GM23248 (cell line): ENCODE measurements at regions not wholly inside any gene's neighbourhood (a gene's known extent, or its start where the extent isn't known, plus 50 kb on each side); places are given as distances from the start of the nearest gene placed in this dataset.

ENCODE experiments used
- DNase-seq: peaks from one replicate; pipeline ENCODE4 v3.0.0-alpha.2; 2015
- H2AFZ ChIP-seq: fragments of 200-600 bp; sonication (generic); 2 replicates; pipeline ENCODE4 v1.6.1; 2016; ENCODE audit warnings: antibody characterized with exemption
- H3F3A ChIP-seq: fragments of 200-600 bp; sonication (generic); 2 replicates; pipeline ENCODE4 v1.6.1; 2016; ENCODE audit warnings: mild to moderate bottlenecking, antibody characterized with exemption, mixed run types; ENCODE audit not compliant: insufficient read depth
- H3K27ac ChIP-seq: fragments of 200-600 bp; sonication (generic); 2 replicates; pipeline ENCODE4 v1.5.1; 2016; ENCODE audit warnings: mild to moderate bottlenecking
- H3K27me3 ChIP-seq: fragments of 200-600 bp; sonication (generic); replicated peaks from 2 replicates; pipeline ENCODE4 v1.6.1; 2016; ENCODE audit warnings: mild to moderate bottlenecking; ENCODE audit not compliant: insufficient read depth
- H3K36me3 ChIP-seq: fragments of 200-600 bp; sonication (generic); 2 replicates; pipeline ENCODE4 v1.6.1; 2016; ENCODE audit warnings: low read depth, mild to moderate bottlenecking
- H3K4me1 ChIP-seq: fragments of 200-600 bp; sonication (generic); 2 replicates; pipeline ENCODE4 v1.6.1; 2016; ENCODE audit warnings: mild to moderate bottlenecking; ENCODE audit not compliant: insufficient read depth
- H3K4me2 ChIP-seq: fragments of 200-600 bp; sonication (generic); one replicate; pipeline ENCODE4 v1.6.1; 2016; ENCODE audit warnings: mild to moderate bottlenecking; ENCODE audit not compliant: unreplicated experiment
- H3K4me3 ChIP-seq: fragments of 200-600 bp; sonication (generic); 2 replicates; pipeline ENCODE4 v1.5.1; 2016; ENCODE audit warnings: mild to moderate bottlenecking
- H3K79me2 ChIP-seq: fragments of 200-600 bp; sonication (generic); 2 replicates; pipeline ENCODE4 v1.6.1; 2016; ENCODE audit warnings: mild to moderate bottlenecking; ENCODE audit not compliant: insufficient read depth
- H3K9ac ChIP-seq: fragments of 200-600 bp; sonication (generic); 2 replicates; pipeline ENCODE4 v1.6.1; 2016; ENCODE audit warnings: mild to moderate bottlenecking
- H3K9me2 ChIP-seq: fragments of 200-600 bp; sonication (generic); 2 replicates; pipeline ENCODE4 v1.6.1; 2016; ENCODE audit warnings: mixed run types, mild to moderate bottlenecking, moderate library complexity; ENCODE audit not compliant: insufficient read depth
- H3K9me3 ChIP-seq: fragments of 200-600 bp; sonication (generic); one replicate; pipeline ENCODE4 v1.6.1; 2017; ENCODE audit warnings: low read depth
- H4K20me1 ChIP-seq: fragments of 200-600 bp; sonication (generic); 2 replicates; pipeline ENCODE4 v1.6.0; 2016; ENCODE audit not compliant: insufficient read depth
- EZH2 ChIP-seq: fragments of 200-600 bp; sonication (generic); IDR thresholded peaks from 2 replicates; pipeline ENCODE4 v1.6.1; 2018; ENCODE audit warnings: antibody characterized with exemption, mild to moderate bottlenecking; ENCODE audit not compliant: insufficient read depth, poor library complexity, severe bottlenecking
- EZH2phosphoT487 ChIP-seq: fragments of 200-600 bp; sonication (generic); IDR thresholded peaks from 2 replicates; pipeline ENCODE4 v1.6.1; 2018; ENCODE audit warnings: antibody characterized with exemption, moderate library complexity, mild to moderate bottlenecking, low read depth; ENCODE audit not compliant: insufficient read depth
- WGBS, 2 experiments: methylation state at CpG; one replicate each; pipeline ENCODE4 v1.1.6; 2015 to 2017; ENCODE audit warnings: low lambda C conversion rate in 2 of 2, low coverage in 1 of 2; ENCODE audit errors: missing lambda C conversion rate in 2 of 2; 5-methylcytosine and 5-hydroxymethylcytosine counted together
- in situ Hi-C: fragments of 300-500 bp; cut with MboI; formaldehyde crosslinking; loops from 2 replicates; pipeline ENCODE4 v1.15.0; 2020

DNA sequence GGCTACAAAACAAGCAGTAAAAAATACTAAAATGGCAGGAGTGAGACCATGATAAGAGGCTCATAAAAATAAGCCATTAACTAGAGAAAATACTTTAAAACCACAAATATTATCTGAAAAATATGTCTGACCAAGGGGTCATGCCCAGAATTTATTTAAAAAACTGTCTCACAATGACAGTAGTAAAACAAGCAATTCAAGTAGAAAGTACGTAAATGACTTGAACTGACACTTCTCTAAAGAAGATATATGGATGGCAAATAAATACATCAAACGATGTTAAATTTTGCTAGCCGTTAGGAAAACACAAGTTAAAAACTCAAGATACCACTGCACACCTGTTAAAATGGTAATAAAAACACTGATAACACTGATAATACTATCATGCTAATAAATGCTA, 353.9 kb upstream of the GRAMD2B start:
- no peaks in the 10 kb centered on the region for H3K9me3 ChIP-seq
- H4K20me1 ChIP-seq = no peaks in the 10 kb centered on the region
- no peaks in the 10 kb centered on the region for H3K79me2 ChIP-seq
- H3F3A ChIP-seq = no peaks in the 10 kb centered on the region
- no peak for TF ChIP-seq EZH2
- no peak for TF ChIP-seq EZH2phosphoT487
- H3K4me1 ChIP-seq = no peaks in the 10 kb centered on the region
- in situ Hi-C loops = no loop called here
- H3K4me3 ChIP-seq = no peak overlapping the region
- 74 to 80% methylated on average over 3 of the region's 3 CpGs for WGBS, 2 experiments
- H3K27ac ChIP-seq = no peak overlapping the region
- DNase-seq = no peak
- no peaks in the 10 kb centered on the region for H3K9me2 ChIP-seq
- H2AFZ ChIP-seq = no peak overlapping the region
- no peaks in the 10 kb centered on the region for H3K36me3 ChIP-seq
- no peak overlapping the region for H3K9ac ChIP-seq
- H3K27me3 ChIP-seq = 0 out of 2 replicates have a peak, but pooled peaks cover 4% of the 10 kb centered on the region
- H3K4me2 ChIP-seq = no peak overlapping the region

GRCh38 chr5:126070481-126070880, 352.7 kb upstream of the GRAMD2B start:
- H2AFZ ChIP-seq = no peak overlapping the region
- no peaks in the 10 kb centered on the region for H3K79me2 ChIP-seq
- TF ChIP-seq EZH2phosphoT487 (no peak), EZH2 (no peak)
- H3K27me3 ChIP-seq = no peaks in the 10 kb centered on the region
- in situ Hi-C loops = no loop called here
- DNase-seq = peak; percentile 5
- no peaks in the 10 kb centered on the region for H3F3A ChIP-seq
- no peak overlapping the region for H3K9ac ChIP-seq
- H4K20me1 ChIP-seq = no peaks in the 10 kb centered on the region
- no peaks in the 10 kb centered on the region for H3K9me3 ChIP-seq
- no peak overlapping the region for H3K4me2 ChIP-seq
- H3K4me1 ChIP-seq = no peaks in the 10 kb centered on the region
- H3K36me3 ChIP-seq = no peaks in the 10 kb centered on the region
- H3K27ac ChIP-seq = no peak overlapping the region
- H3K4me3 ChIP-seq = no peak overlapping the region
- H3K9me2 ChIP-seq = no peaks in the 10 kb centered on the region
- WGBS, 2 experiments = 29 to 31% methylated on average over 2 of the region's 2 CpGs

DNA sequence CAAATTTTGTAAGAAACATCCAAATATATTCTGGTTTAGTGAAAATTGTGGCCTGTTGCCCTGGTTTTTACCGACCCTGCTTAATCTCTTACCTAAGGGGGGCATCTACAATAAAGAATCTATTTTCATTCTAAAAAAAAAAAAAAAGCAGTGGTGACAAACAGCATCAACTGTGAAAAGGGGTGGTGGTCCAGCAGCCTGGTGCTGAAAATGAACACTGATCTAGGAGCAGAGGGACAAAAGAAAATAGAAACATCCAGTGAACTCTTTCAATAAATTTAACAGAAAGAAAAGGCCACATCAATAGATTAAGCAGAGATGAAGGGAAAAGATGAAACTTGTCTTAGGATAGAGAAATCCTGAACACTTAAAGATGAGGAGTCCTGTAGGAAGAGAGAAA, 348.7 kb upstream of the GRAMD2B start:
- Histone ChIP-seq H3K79me2 (no peaks in the 10 kb centered on the region), H3K27me3 (no peaks in the 10 kb centered on the region), H3K9ac (no peak overlapping the region), H2AFZ (no peak overlapping the region), H3K27ac (no peak overlapping the region), H3K4me2 (no peak overlapping the region), H3K4me1 (no peaks in the 10 kb centered on the region), H3K9me3 (no peaks in the 10 kb centered on the region), H4K20me1 (no peaks in the 10 kb centered on the region), H3K4me3 (no peak overlapping the region), H3K36me3 (no peaks in the 10 kb centered on the region), H3F3A (no peaks in the 10 kb centered on the region), H3K9me2 (no peaks in the 10 kb centered on the region)
- TF ChIP-seq EZH2 (no peak), EZH2phosphoT487 (no peak)
- no peak for DNase-seq
- WGBS, 2 experiments = 9 to 24% methylated on average over 1 of the region's 1 CpG
- in situ Hi-C loops = no loop called here

DNA sequence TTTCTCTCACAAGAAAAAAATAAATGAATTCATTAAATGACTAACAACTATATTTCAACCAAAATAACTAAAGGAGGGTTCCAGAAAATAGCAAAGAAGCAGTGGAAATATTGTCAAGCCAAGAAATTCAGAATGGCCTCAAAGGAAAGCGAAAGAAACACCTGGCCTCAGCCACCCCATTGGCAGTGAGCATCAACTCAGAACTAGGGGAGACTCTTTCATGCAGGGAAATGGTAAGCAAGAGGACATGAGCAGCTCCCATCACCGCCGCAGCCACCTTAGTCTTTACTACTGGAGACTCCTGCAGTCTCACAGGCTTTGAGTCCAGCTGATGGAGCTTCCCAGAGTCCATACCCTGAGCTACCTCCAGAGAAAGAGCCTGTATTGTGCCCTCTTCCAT, 343.9 kb upstream of the GRAMD2B start:
- DNase-seq = no peak
- Histone ChIP-seq H3K9me3 (peaks cover 7% of the 10 kb centered on the region), H4K20me1 (no peaks in the 10 kb centered on the region), H3K36me3 (no peaks in the 10 kb centered on the region), H3K9me2 (no peaks in the 10 kb centered on the region), H2AFZ (no peak overlapping the region), H3K4me3 (no peak overlapping the region), H3K4me1 (no peaks in the 10 kb centered on the region), H3K27ac (no peak overlapping the region), H3K27me3 (peaks cover 3% of the 10 kb centered on the region; the same call in 1 of the 2 replicates), H3K9ac (no peak overlapping the region), H3F3A (no peaks in the 10 kb centered on the region), H3K79me2 (no peaks in the 10 kb centered on the region), H3K4me2 (no peak overlapping the region)
- no peak for TF ChIP-seq EZH2phosphoT487
- no peak for TF ChIP-seq EZH2
- in situ Hi-C loops = no loop called here
- 19 to 20% methylated on average over 3 of the region's 3 CpGs for WGBS, 2 experiments

GRCh38 chr5:126081209-126081608, 342.0 kb upstream of the GRAMD2B start:
- H2AFZ ChIP-seq = no peak overlapping the region
- no peak overlapping the region for H3K9ac ChIP-seq
- peaks cover 3% of the 10 kb centered on the region; the same call in 1 of the 2 replicates for H3K27me3 ChIP-seq
- no peaks in the 10 kb centered on the region for H3K36me3 ChIP-seq
- no peaks in the 10 kb centered on the region for H3K79me2 ChIP-seq
- in situ Hi-C loops = no loop called here
- H3K4me1 ChIP-seq = no peaks in the 10 kb centered on the region
- H3K4me3 ChIP-seq = no peak overlapping the region
- peaks cover 7% of the 10 kb centered on the region for H3K9me3 ChIP-seq
- no peaks in the 10 kb centered on the region for H3K9me2 ChIP-seq
- no peak overlapping the region for H3K27ac ChIP-seq
- WGBS, 2 experiments = 64 to 73% methylated on average over 2 of the region's 2 CpGs
- no peaks in the 10 kb centered on the region for H3F3A ChIP-seq
- TF ChIP-seq EZH2phosphoT487 (no peak), EZH2 (no peak)
- DNase-seq = no peak
- no peak overlapping the region for H3K4me2 ChIP-seq
- H4K20me1 ChIP-seq = no peaks in the 10 kb centered on the region
